HCT116 (cell line): ENCODE measurements at regions not wholly inside any gene's neighbourhood (a gene's known extent, or its start where the extent isn't known, plus 50 kb on each side); places are given as distances from the start of the nearest gene placed in this dataset.

ENCODE experiments used
- CTCF ChIP-seq, 3 experiments: fragments of 200-600 bp in 1 of 3; sonication (generic) in 1 of 3; IDR thresholded peaks in 2 of 3; conservative IDR thresholded peaks in 1 of 3; 2 replicates each; pipeline ENCODE4 v1.5.1; 2012 to 2017; ENCODE audit warnings: low read depth in 2 of 3, low read length in 2 of 3, antibody characterized with exemption in 1 of 3, borderline replicate concordance in 1 of 3, control low read depth in 1 of 3, mild to moderate bottlenecking in 1 of 3, mixed read lengths in 1 of 3, mixed run types in 1 of 3, moderate library complexity in 1 of 3; ENCODE audit not compliant: insufficient read depth in 1 of 3
- EZH2 ChIP-seq: fragments of 200-600 bp; sonication (generic); IDR thresholded peaks from 2 replicates; pipeline ENCODE4 v1.6.1; 2017; ENCODE audit warnings: antibody characterized with exemption, mixed run types
- POLR2A ChIP-seq: IDR thresholded peaks from 2 replicates; pipeline ENCODE4 v1.7.0; 2011; ENCODE audit warnings: borderline replicate concordance; ENCODE audit not compliant: insufficient read depth, insufficient read length; ENCODE audit errors: extremely low read depth
- SRF ChIP-seq: IDR thresholded peaks from 2 replicates; pipeline ENCODE4 v1.6.1; 2012; ENCODE audit warnings: low read depth

GRCh38 chr3:135762188-135762856, 203.2 kb upstream of the PPP2R3A start:
- peak in 1 of 3 experiments; percentile 31; a peak in 1 of 6 replicates for TF ChIP-seq CTCF (IDR thresholded peaks at IDR 0.05 in 2 of 3, conservative IDR thresholded peaks at IDR 0.05 in 1 of 3; ENCODE audit: borderline replicate concordance in 1 of 3, insufficient read depth in 1 of 3, low read depth in 2 of 3, low read length in 2 of 3)
- no peak for TF ChIP-seq EZH2
- no peak for TF ChIP-seq POLR2A
- TF ChIP-seq SRF: no peak
